BLaER1 treated with 17β-estradiol and CSF1 and Interleukin-3, amounts not matched to agents 10 nM and 100 nM (cell line): ENCODE measurements at regions not wholly inside any gene's neighbourhood (a gene's known extent, or its start where the extent isn't known, plus 50 kb on each side); places are given as distances from the start of the nearest gene placed in this dataset.

Experiments used
- H3K27ac ChIP-seq, 11 experiments: shearing (Covaris generic); formaldehyde crosslinking; 2 replicates each; pipeline ENCODE4 v1.8.1; 2022
- H3K27me3 ChIP-seq, 11 experiments: shearing (Covaris generic); formaldehyde crosslinking; 2 replicates each; pipeline ENCODE4 v1.8.1; 2022
- H3K36me3 ChIP-seq, 11 experiments: shearing (Covaris generic); formaldehyde crosslinking; 2 replicates each; pipeline ENCODE4 v1.8.1; 2022
- H3K4me1 ChIP-seq, 10 experiments: shearing (Covaris generic); formaldehyde crosslinking; 2 replicates each; pipeline ENCODE4 v1.8.1; 2022
- H3K4me2 ChIP-seq, 11 experiments: shearing (Covaris generic); formaldehyde crosslinking; 2 replicates each; pipeline ENCODE4 v1.8.1; 2022
- H3K4me3 ChIP-seq, 10 experiments: shearing (Covaris generic); formaldehyde crosslinking; 2 replicates each; pipeline ENCODE4 v1.8.1; 2022
- H3K9ac ChIP-seq, 11 experiments: shearing (Covaris generic); formaldehyde crosslinking; 2 replicates each; pipeline ENCODE4 v1.8.1; 2022
- H3K9me3 ChIP-seq, 11 experiments: shearing (Covaris generic); formaldehyde crosslinking; replicated peaks in 1 of 11; 2 replicates each; pipeline ENCODE4 v1.8.1; 2022
- H4K20me1 ChIP-seq, 11 experiments: shearing (Covaris generic); formaldehyde crosslinking; 2 replicates each; pipeline ENCODE4 v1.8.1; 2022
- Cebpa-rat ChIP-seq, 11 experiments: shearing (Covaris generic); IDR thresholded peaks; 2 replicates each; pipeline ENCODE4 v1.8.1; 2022

GRCh38 chr18:27261769-27262549 is 76.9 kb upstream of the CHST9 start:
- Histone ChIP-seq H3K27me3 (no peaks in the 10 kb centered on the region), H3K4me1 (no peaks in the 10 kb centered on the region), H3K27ac (no peak overlapping the region), H4K20me1 (no peaks in the 10 kb centered on the region), H3K4me2 (no peak overlapping the region), H3K4me3 (no peak overlapping the region), H3K9me3 (no peaks in the 10 kb centered on the region; a peak in 2 of 22 replicates), H3K9ac (no peak overlapping the region), H3K36me3 (no peaks in the 10 kb centered on the region)
- no peak for TF ChIP-seq Cebpa-rat (IDR thresholded peaks at IDR 0.05)

GRCh38 chr18:27253571-27253970 is 68.5 kb upstream of the CHST9 start:
- Histone ChIP-seq H3K27me3 (no peaks in the 10 kb centered on the region), H3K36me3 (no peaks in the 10 kb centered on the region), H3K4me3 (no peak overlapping the region), H3K4me2 (no peak overlapping the region), H3K27ac (no peak overlapping the region), H3K9ac (no peak overlapping the region), H3K4me1 (no peaks in the 10 kb centered on the region), H4K20me1 (no peaks in the 10 kb centered on the region), H3K9me3 (no peaks in the 10 kb centered on the region)
- no peak for TF ChIP-seq Cebpa-rat (IDR thresholded peaks at IDR 0.05)

DNA sequence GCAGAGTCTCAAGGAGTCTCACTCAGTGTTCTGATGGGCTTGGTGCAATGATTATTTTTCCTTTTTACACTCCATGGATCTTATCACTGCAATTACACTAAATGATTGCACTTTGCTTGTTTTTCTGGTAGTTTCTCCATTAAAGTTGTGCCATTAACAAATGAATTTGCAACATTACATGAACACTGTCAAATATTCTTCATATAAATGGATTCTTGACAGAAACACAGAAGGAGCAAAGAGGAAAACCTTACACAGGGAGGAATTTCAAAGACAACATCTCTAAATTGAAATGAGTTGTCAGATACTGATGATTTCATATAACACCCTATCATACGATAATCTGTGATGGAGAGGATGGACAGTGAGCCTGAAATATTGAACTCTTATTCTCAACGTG is 65.4 kb upstream of the CHST9 start:
- Histone ChIP-seq H3K9me3 (no peaks in the 10 kb centered on the region), H3K36me3 (no peaks in the 10 kb centered on the region), H3K27ac (no peak overlapping the region), H3K9ac (no peak overlapping the region), H3K4me1 (no peaks in the 10 kb centered on the region), H4K20me1 (no peaks in the 10 kb centered on the region), H3K4me2 (no peak overlapping the region), H3K4me3 (no peak overlapping the region), H3K27me3 (no peaks in the 10 kb centered on the region)
- TF ChIP-seq Cebpa-rat (IDR thresholded peaks at IDR 0.05), result no peak

- no peaks in the 10 kb centered on the region for H3K27me3 ChIP-seq
- no peaks in the 10 kb centered on the region for H3K4me1 ChIP-seq
- no peaks in the 10 kb centered on the region for H3K9me3 ChIP-seq
- no peaks in the 10 kb centered on the region for H3K36me3 ChIP-seq
- H4K20me1 ChIP-seq, result no peaks in the 10 kb centered on the region
- no peak overlapping the region for H3K27ac ChIP-seq
- TF ChIP-seq Cebpa-rat (IDR thresholded peaks at IDR 0.05), result no peak
- no peak overlapping the region for H3K4me3 ChIP-seq
- no peak overlapping the region for H3K9ac ChIP-seq
- H3K4me2 ChIP-seq, result no peak overlapping the region
These were observed 64.8 kb upstream of the CHST9 start for GRCh38 chr18:27249933-27250332.

GRCh38 chr18:27244259-27244658 is 59.2 kb upstream of the CHST9 start:
- Histone ChIP-seq H3K9ac (no peak overlapping the region), H3K27me3 (no peaks in the 10 kb centered on the region), H3K4me1 (no peaks in the 10 kb centered on the region), H3K4me3 (no peak overlapping the region), H3K27ac (no peak overlapping the region), H4K20me1 (no peaks in the 10 kb centered on the region), H3K36me3 (no peaks in the 10 kb centered on the region), H3K9me3 (no peaks in the 10 kb centered on the region), H3K4me2 (no peak overlapping the region)
- no peak for TF ChIP-seq Cebpa-rat (IDR thresholded peaks at IDR 0.05)

- no peaks in the 10 kb centered on the region for H3K4me1 ChIP-seq
- H3K27ac ChIP-seq, result no peak overlapping the region
- no peak overlapping the region for H3K9ac ChIP-seq
- no peaks in the 10 kb centered on the region for H3K36me3 ChIP-seq
- H3K9me3 ChIP-seq, result no peaks in the 10 kb centered on the region
- no peak overlapping the region for H3K4me3 ChIP-seq
- no peaks in the 10 kb centered on the region for H4K20me1 ChIP-seq
- TF ChIP-seq Cebpa-rat (IDR thresholded peaks at IDR 0.05), result no peak
- H3K27me3 ChIP-seq, result no peaks in the 10 kb centered on the region
- no peak overlapping the region for H3K4me2 ChIP-seq
These were observed 57.4 kb upstream of the CHST9 start for GRCh38 chr18:27242392-27243047.

DNA sequence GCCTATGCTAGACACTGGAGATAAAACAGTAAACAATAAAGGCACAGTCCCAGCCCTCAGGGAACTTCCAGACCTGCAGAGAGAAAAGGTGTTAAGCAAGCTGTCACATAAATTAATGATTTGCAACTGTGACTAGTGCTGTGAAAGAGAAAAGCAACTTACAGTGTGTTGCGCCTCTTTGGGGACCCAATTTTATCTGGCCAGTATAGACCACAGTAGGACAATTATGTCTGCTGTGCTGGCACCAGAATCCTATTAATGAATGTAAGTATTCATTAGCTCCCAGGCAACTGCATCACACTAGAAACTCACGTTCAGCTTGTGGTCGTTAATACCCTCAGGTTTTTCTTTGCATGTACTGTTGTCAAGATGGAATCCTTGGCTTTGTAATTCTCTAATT is 55.3 kb upstream of the CHST9 start:
- TF ChIP-seq Cebpa-rat (IDR thresholded peaks at IDR 0.05), result no peak

GRCh38 chr18:27239669-27240068 is 54.6 kb upstream of the CHST9 start:
- no peak for TF ChIP-seq Cebpa-rat (IDR thresholded peaks at IDR 0.05)

More for the DNA sequence above, 55.3 kb upstream of the CHST9 start:
- H3K9ac ChIP-seq, result no peak overlapping the region
- no peak overlapping the region for H3K4me2 ChIP-seq
- no peaks in the 10 kb centered on the region for H4K20me1 ChIP-seq
- no peaks in the 10 kb centered on the region for H3K9me3 ChIP-seq
- no peaks in the 10 kb centered on the region for H3K4me1 ChIP-seq
- no peaks in the 10 kb centered on the region for H3K27me3 ChIP-seq
- H3K27ac ChIP-seq, result no peak overlapping the region
- no peaks in the 10 kb centered on the region for H3K36me3 ChIP-seq
- no peak overlapping the region for H3K4me3 ChIP-seq

GRCh38 chr18:27235218-27235870 is 50.2 kb upstream of the CHST9 start:
- Histone ChIP-seq H3K9ac (no peak overlapping the region), H3K4me2 (no peak overlapping the region), H3K4me1 (no peaks in the 10 kb centered on the region), H3K4me3 (no peak overlapping the region), H4K20me1 (no peaks in the 10 kb centered on the region), H3K9me3 (no peaks in the 10 kb centered on the region), H3K27me3 (no peaks in the 10 kb centered on the region), H3K27ac (no peak overlapping the region), H3K36me3 (no peaks in the 10 kb centered on the region)
- no peak for TF ChIP-seq Cebpa-rat (IDR thresholded peaks at IDR 0.05)

More at GRCh38 chr18:27239669-27240068, 54.6 kb upstream of the CHST9 start:
- H3K9me3 ChIP-seq, result no peaks in the 10 kb centered on the region
- no peak overlapping the region for H3K9ac ChIP-seq
- H3K36me3 ChIP-seq, result no peaks in the 10 kb centered on the region
- no peaks in the 10 kb centered on the region for H4K20me1 ChIP-seq
- H3K4me3 ChIP-seq, result no peak overlapping the region
- no peak overlapping the region for H3K4me2 ChIP-seq
- no peaks in the 10 kb centered on the region for H3K27me3 ChIP-seq
- H3K4me1 ChIP-seq, result no peaks in the 10 kb centered on the region
- no peak overlapping the region for H3K27ac ChIP-seq
